Activated naive CD8-positive, alpha-beta T cell treated with anti-CD3 and anti-CD28 coated beads, Interleukin-2, amount 10 ng/mL, durations not matched to agents 7 days and 5 days (primary cell): ENCODE measurements at regions not wholly inside any gene's neighbourhood (a gene's known extent, or its start where the extent isn't known, plus 50 kb on each side); places are given as distances from the start of the nearest gene placed in this dataset.

Experiments
- ATAC-seq: fragments of 150-1000 bp; cut with Tn5 transposase; one replicate; pipeline ENCODE4 v1.10.0; 2021; ENCODE audit warnings: low read depth, moderate library complexity
- POLR2A ChIA-PET: fragments of 350-600 bp; sonication (Branson Sonifier 250); formaldehyde crosslinking; loops from one replicate; lab custom pipeline; 2021; ENCODE audit warnings: antibody characterized with exemption; lab: Charles Lee
- DNase-seq: peaks from one replicate; pipeline ENCODE4 v3.0.0; 2021
- H3K27ac Mint-ChIP-seq: one replicate; pipeline ENCODE4 v1.8.0; 2022; ENCODE audit warnings: mild to moderate bottlenecking, mixed read lengths
- H3K27me3 Mint-ChIP-seq: one replicate; pipeline ENCODE4 v1.8.0; 2022; ENCODE audit warnings: mild to moderate bottlenecking, moderate library complexity, mixed read lengths
- H3K36me3 Mint-ChIP-seq: one replicate; pipeline ENCODE4 v1.8.0; 2021; ENCODE audit warnings: mild to moderate bottlenecking, mixed read lengths
- H3K4me1 Mint-ChIP-seq: one replicate; pipeline ENCODE4 v1.8.0; 2021; ENCODE audit warnings: mixed read lengths
- H3K4me3 Mint-ChIP-seq: one replicate; pipeline ENCODE4 v1.8.0; 2022; ENCODE audit warnings: mild to moderate bottlenecking, moderate library complexity, mixed read lengths
- H3K9me3 Mint-ChIP-seq: one replicate; pipeline ENCODE4 v1.8.0; 2021; ENCODE audit warnings: mixed read lengths

DNA sequence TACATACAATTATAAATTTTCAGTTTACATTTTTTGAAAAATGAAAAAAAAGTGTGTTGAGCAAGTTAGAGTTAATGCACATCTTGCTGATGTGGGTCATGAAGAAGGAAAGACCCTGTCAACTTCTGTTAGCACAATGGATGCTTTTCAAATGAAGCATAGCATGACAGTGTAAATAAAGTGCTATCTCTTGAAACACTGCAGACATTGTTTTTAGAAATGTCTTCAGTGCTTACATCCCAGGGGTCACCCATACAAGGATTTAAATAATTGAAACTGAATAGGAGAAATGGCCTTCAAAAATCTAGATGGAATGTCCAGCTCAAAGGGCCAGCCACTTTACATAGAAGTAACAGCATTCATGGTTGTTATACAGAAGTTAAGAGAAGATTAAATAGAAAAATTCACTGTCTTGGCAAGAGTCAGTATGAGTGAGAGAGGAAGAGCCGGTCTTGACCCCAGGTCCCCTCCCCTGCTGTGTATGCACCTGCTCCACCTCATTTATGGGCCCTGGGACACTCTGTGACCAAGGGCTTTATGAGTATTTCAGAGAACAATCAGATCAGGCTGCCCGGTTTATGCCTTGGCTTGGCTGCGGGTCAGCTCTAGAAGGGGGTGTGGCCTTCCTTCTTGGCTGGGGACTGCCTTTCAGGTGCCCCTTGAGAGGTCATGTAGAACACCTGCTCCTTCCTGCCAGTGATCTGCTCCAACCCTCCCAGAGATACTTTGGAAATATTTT, 237.7 kb upstream of the TMEM72 start:
- no peak for DNase-seq
- ATAC-seq = no peak
- H3K36me3 Mint-ChIP-seq = no peaks in the 10 kb centered on the region
- H3K27ac Mint-ChIP-seq = no peak overlapping the region
- no peak overlapping the region for H3K4me3 Mint-ChIP-seq
- H3K9me3 Mint-ChIP-seq = no peaks in the 10 kb centered on the region
- POLR2A ChIA-PET = no interaction called here
- no peaks in the 10 kb centered on the region for H3K4me1 Mint-ChIP-seq
- peaks cover 6% of the 10 kb centered on the region for H3K27me3 Mint-ChIP-seq

DNA sequence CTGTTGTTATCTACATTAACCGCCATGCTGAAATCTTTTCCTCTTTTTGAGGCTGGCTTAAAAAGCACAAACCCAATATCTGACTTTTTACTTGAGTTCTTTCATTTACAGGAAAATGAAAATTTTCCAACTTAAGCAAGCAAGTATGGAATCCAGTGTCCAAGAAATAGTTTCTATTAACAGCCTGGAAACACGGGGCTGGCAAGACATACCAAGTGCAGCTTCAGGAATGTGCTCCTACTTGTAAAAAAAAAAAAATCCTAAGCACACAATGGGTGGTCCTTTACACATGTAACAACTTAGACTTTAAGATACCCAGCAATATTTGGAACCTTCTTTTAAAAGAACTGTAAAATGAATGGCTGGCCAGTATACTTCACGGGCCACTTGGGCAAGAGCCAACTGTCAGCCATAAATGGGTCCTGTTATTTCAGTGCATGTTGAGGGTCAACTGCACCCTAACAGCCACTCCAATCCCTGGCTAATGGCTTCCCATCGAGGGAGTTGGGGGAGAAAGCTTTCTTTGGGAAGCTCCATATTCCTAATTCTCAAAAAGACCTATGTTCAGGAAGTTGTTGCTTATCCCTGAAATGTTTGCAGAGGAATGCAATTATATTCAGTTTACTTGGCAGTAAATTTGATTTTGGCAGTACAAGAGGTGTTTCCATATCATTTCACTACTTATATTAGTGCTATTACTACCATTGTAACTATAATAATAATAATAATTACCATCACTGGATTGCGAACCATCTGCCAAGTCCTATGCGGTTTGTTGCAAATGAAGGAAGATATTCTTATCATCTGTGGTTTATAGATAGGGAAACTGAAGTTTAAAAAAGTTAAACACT, 236.4 kb upstream of the TMEM72 start:
- H3K36me3 Mint-ChIP-seq = no peaks in the 10 kb centered on the region
- POLR2A ChIA-PET = no interaction called here
- no peak overlapping the region for H3K27ac Mint-ChIP-seq
- no peaks in the 10 kb centered on the region for H3K4me1 Mint-ChIP-seq
- H3K27me3 Mint-ChIP-seq = peaks cover 4% of the 10 kb centered on the region
- no peaks in the 10 kb centered on the region for H3K9me3 Mint-ChIP-seq
- DNase-seq = no peak
- no peak for ATAC-seq
- H3K4me3 Mint-ChIP-seq = no peak overlapping the region

DNA sequence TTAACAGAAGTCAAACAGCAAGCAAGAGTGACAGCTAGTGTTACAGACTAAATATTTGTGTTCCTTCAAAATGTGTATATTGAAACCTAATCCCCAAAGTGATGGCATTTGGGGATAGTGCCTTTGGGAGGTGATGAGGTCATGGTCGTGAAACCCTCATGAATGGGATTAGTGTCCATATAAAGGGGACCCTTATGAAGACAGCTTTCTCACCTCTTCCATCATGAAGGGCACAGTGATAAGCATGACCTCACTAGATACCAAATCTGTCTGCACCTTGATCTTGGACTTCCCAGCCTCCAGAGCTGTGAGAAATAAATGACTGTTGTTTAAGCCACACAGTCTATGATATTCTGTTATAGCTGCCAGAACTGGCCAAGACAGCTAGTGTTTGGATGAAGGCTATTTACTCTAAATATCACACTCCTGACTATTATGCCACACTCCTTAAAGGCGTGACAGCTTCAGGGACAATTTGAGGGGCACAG, 235.7 kb upstream of the TMEM72 start:
- Mint-ChIP-seq H3K4me3 (no peak overlapping the region), H3K4me1 (no peaks in the 10 kb centered on the region), H3K9me3 (no peaks in the 10 kb centered on the region), H3K27me3 (peaks cover 3% of the 10 kb centered on the region), H3K36me3 (no peaks in the 10 kb centered on the region), H3K27ac (no peak overlapping the region)
- ATAC-seq (no peak), DNase-seq (no peak)
- POLR2A ChIA-PET = no interaction called here

DNA sequence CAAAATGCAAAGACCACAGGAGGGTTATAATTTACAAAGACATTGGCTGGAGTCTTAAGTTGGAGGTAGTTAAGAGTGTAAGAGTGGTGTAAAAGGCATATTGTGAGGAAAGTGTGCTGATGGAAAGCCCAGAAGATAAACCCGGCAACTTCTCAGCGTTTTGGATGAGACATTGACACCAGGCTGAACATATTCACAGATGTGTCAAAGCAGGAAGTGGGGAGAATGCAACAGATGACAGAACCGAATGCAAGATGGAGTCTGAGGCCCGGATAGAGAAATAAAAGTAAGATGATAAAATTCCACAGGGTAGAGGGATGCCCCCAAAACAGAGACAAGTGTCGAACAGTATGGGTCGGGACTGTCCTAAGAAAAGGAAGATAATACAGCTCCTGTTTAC, 230.4 kb upstream of the TMEM72 start:
- H3K27me3 Mint-ChIP-seq = peaks cover 3% of the 10 kb centered on the region
- H3K36me3 Mint-ChIP-seq = no peaks in the 10 kb centered on the region
- H3K4me3 Mint-ChIP-seq = no peak overlapping the region
- no peak for DNase-seq
- H3K9me3 Mint-ChIP-seq = no peaks in the 10 kb centered on the region
- no peak for ATAC-seq
- H3K27ac Mint-ChIP-seq = no peak overlapping the region
- no peaks in the 10 kb centered on the region for H3K4me1 Mint-ChIP-seq
- POLR2A ChIA-PET = no interaction called here

DNA sequence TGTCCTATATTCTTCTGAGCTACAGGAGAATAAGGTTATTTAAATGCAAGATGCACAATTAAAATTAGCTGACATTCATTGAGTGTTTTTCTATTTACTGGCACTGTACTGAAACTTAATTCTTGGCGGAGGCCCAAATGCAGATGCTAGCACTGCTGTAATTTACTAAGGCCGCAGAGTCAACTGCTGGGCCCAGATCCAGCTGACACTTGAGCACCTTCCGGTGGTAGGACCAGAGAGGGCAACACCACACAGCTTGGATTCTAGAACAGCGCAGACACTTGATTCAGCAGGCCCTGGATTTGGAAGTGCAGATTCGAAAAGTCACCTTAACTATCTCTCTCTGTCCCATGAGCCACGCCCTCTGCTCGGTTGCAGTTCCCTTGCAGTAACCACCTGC, 228.6 kb upstream of the TMEM72 start:
- H3K36me3 Mint-ChIP-seq = no peaks in the 10 kb centered on the region
- no peak for DNase-seq
- H3K4me3 Mint-ChIP-seq = no peak overlapping the region
- H3K4me1 Mint-ChIP-seq = no peaks in the 10 kb centered on the region
- no peaks in the 10 kb centered on the region for H3K9me3 Mint-ChIP-seq
- POLR2A ChIA-PET = no interaction called here
- no peak for ATAC-seq
- no peak overlapping the region for H3K27ac Mint-ChIP-seq
- H3K27me3 Mint-ChIP-seq = no peaks in the 10 kb centered on the region

DNA sequence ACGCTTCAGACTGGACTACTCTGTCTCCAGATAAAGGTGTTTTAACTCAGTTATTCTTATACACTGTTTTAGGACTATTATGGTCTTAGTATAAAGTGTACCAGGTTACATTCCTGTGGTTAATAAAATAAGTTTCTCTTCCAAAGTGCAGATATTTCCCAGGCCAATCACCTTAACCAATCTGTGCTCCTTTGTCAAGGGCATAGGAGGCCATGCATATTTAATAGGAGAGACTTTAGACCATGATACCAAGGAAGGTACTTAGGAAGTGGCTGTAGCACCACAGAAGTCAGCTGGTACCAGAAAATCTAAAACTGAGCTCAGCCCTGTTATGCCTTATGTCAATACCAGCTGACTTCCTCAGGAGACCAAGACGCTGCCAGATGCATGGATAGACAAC, 226.5 kb upstream of the TMEM72 start:
- no peaks in the 10 kb centered on the region for H3K27me3 Mint-ChIP-seq
- no peaks in the 10 kb centered on the region for H3K9me3 Mint-ChIP-seq
- POLR2A ChIA-PET = no interaction called here
- no peak for ATAC-seq
- DNase-seq = no peak
- no peak overlapping the region for H3K4me3 Mint-ChIP-seq
- no peaks in the 10 kb centered on the region for H3K4me1 Mint-ChIP-seq
- H3K36me3 Mint-ChIP-seq = no peaks in the 10 kb centered on the region
- no peak overlapping the region for H3K27ac Mint-ChIP-seq

DNA sequence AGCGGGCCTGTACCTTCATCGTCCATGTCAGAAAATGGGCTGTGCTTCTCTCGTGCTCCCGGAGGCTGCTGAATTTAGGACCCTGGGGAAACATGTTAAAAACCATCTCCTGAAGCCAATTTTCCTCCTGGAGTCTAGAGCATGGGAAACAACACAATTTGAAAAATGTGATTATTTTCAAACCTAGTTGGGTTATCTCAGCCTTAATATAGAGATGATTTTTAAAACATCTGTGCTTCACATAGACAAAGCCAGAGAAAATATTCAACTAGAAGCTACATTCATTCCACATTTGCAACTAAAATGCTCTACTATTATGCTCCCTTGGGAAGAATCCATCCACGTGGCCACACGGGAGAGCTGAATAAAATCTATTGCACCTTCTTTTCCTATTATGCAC, 225.9 kb upstream of the TMEM72 start:
- DNase-seq (no peak), ATAC-seq (no peak)
- POLR2A ChIA-PET = no interaction called here
- no peak overlapping the region for H3K4me3 Mint-ChIP-seq
- no peaks in the 10 kb centered on the region for H3K36me3 Mint-ChIP-seq
- H3K9me3 Mint-ChIP-seq = no peaks in the 10 kb centered on the region
- no peaks in the 10 kb centered on the region for H3K27me3 Mint-ChIP-seq
- H3K27ac Mint-ChIP-seq = no peak overlapping the region
- no peaks in the 10 kb centered on the region for H3K4me1 Mint-ChIP-seq

DNA sequence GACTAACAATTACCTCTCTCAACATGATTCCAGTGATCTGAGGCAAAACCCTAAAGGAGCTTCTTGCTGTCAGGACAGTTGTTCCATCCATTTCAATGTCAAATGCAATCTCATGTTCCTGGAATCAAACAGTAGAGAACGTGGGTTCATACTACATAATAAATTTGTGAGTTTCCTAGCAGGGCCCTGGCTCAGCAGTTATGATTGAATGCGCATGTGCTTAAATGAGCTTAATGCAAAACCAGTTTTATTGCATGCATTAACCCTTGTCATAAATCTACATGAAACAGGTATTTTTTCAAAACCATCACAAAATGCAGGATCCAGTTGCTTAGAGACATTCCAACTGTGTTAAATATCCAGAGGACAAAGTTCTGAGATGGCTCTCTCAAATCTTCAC, 225.4 kb upstream of the TMEM72 start:
- H3K27ac Mint-ChIP-seq = no peak overlapping the region
- H3K4me3 Mint-ChIP-seq = no peak overlapping the region

DNA sequence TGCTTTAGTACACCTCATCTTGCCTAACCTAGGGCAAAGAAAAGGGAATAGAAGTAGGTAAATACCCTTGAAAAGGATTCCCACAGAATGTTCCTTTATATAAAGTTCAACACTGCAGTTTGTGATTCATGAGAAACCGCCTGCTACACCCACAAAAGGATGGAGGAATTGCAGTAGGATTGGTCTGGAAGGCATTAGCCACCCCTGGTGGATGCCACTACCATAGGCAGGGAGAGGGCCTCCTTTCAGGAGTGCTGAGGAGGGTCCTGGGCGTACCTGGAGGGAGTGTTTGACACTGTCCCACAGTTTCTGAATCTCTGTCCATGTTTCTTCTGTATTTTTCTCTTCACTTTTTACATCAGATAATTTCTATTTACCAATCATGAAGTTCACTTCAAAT, 221.8 kb upstream of the TMEM72 start:
- DNase-seq (no peak), ATAC-seq (no peak)
- POLR2A ChIA-PET = no interaction called here
- Mint-ChIP-seq H3K27me3 (no peaks in the 10 kb centered on the region), H3K36me3 (no peaks in the 10 kb centered on the region), H3K27ac (no peak overlapping the region), H3K4me3 (no peak overlapping the region), H3K9me3 (no peaks in the 10 kb centered on the region), H3K4me1 (no peaks in the 10 kb centered on the region)

More for the DNA sequence above, 225.4 kb upstream of the TMEM72 start:
- Mint-ChIP-seq H3K36me3 (no peaks in the 10 kb centered on the region), H3K27me3 (no peaks in the 10 kb centered on the region), H3K9me3 (no peaks in the 10 kb centered on the region), H3K4me1 (no peaks in the 10 kb centered on the region)
- ATAC-seq (no peak), DNase-seq (no peak)
- POLR2A ChIA-PET = no interaction called here

DNA sequence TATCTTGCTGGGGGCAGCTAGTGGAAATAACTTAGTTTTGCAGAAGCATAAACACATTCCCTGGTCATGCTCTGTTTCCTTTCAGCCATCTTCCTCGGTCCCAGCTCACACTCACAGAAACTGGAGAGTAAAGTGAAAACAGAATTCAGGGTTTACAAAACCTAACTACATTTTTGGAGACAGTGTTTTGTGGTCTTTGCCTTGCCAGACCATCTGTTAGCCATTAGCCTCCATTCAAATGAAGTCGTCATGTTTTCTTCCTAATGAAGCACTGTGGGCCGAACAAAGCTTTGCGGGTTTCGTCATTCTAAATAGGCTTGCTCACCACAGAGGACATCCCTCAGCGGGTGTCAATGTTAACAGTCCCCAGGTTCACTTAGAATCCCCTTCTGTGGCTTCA, 214.6 kb upstream of the TMEM72 start:
- Mint-ChIP-seq H3K27ac (no peak overlapping the region), H3K27me3 (no peaks in the 10 kb centered on the region), H3K9me3 (peaks cover 2% of the 10 kb centered on the region), H3K36me3 (no peaks in the 10 kb centered on the region), H3K4me3 (no peak overlapping the region), H3K4me1 (no peaks in the 10 kb centered on the region)
- ATAC-seq (no peak), DNase-seq (no peak)
- POLR2A ChIA-PET = no interaction called here

DNA sequence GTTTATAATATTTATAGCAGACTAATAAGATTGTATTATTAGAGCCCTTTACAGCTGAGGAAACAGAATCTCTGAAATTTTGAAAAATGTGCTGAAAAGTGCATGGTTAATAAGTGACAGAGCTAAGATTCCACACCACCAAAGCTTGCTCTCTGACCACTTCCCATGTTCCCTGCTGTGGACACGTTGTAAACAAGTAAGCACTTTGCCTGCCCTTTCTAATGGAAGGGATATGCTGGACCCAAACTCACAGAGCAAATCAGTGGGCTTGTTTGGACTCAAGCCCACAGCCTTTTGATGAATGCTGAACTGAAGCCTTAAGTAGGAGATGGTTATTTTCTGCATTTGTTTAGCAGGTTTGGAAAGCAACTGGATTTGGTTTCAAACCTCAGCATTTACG, 214.0 kb upstream of the TMEM72 start:
- no peak overlapping the region for H3K27ac Mint-ChIP-seq
- DNase-seq = no peak
- H3K9me3 Mint-ChIP-seq = peaks cover 2% of the 10 kb centered on the region
- POLR2A ChIA-PET = no interaction called here
- no peaks in the 10 kb centered on the region for H3K36me3 Mint-ChIP-seq
- no peaks in the 10 kb centered on the region for H3K4me1 Mint-ChIP-seq
- no peak overlapping the region for H3K4me3 Mint-ChIP-seq
- H3K27me3 Mint-ChIP-seq = no peaks in the 10 kb centered on the region
- ATAC-seq = no peak

DNA sequence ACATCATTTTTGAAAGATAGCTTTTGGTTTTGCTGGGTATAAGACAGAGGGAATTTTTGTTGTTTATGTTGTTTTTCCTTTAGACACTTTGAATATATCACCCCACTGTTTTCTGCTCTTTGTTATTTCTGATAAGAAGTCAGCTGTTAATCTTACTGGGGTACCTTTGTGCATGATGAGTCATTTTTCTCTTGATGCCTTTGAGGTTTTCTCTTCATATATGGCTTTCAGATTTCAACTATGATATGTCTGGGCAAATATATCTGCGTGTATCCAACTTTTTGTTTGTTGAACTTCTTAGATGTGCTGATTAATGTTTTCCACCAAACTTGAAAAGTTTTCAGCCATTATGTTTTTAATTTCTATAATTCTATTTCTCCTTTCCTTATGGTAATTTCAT, 208.6 kb upstream of the TMEM72 start:
- ATAC-seq = no peak
- Mint-ChIP-seq H3K4me3 (no peak overlapping the region), H3K27ac (no peak overlapping the region), H3K9me3 (peaks cover 7% of the 10 kb centered on the region), H3K4me1 (no peaks in the 10 kb centered on the region), H3K27me3 (no peaks in the 10 kb centered on the region), H3K36me3 (no peaks in the 10 kb centered on the region)
- POLR2A ChIA-PET = no interaction called here
- DNase-seq = no peak

DNA sequence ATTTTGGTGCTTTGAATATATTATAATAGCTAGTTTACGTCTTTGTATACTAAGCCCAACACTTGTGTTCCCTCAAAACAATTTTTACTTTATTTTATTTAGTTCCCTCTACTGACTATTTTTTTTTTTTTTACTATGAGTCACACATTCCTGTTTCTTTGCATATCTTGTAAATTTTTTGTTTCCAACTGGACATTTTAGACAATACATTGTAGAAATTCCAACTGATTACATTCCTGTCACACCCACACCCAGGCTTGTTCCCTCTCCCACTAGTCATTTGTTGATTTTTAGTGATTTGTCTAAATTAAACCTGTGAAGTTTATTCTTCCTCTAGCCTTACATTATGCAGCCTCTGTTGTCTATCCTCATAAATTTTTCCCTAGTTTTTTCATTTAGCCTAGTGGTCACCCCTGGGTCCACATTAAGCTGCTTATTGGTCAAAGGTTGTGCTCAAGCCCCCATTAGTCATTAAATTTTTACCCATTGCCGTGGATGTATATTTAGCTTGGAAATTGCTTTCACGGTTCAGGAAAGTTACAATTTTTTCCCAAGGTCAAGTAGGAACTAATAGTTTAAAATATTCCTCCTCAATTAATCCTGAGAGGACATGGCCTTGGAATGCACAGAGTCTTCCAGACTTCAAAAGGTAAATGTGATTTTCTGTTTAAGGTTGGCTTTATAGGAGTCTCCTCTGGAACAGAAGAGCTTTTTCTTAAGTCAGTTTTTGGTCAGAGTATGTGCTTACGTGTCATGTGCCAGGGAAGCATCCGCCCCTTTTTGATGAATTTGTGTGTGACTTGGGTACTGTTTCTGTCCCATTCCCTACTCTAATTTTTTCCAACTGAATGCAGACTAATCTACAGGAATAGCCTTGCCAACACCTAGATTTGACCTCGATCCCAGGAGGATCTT, 207.6 kb upstream of the TMEM72 start:
- POLR2A ChIA-PET = no interaction called here
- Mint-ChIP-seq H3K4me1 (no peaks in the 10 kb centered on the region), H3K36me3 (no peaks in the 10 kb centered on the region), H3K9me3 (peaks cover 7% of the 10 kb centered on the region), H3K27me3 (no peaks in the 10 kb centered on the region), H3K27ac (no peak overlapping the region), H3K4me3 (no peak overlapping the region)
- DNase-seq (no peak), ATAC-seq (no peak)
